ENCODE measurements at regions not wholly inside any gene's neighbourhood (a gene's known extent, or its start where the extent isn't known, plus 50 kb on each side); places are given as distances from the start of the nearest gene placed in this dataset.

- no peak for DNase-seq (ENCODE audit: low read depth)
These were observed 362.1 kb downstream of the EFNB2 start for GRCh38 chr13:106173346-106173745.

- DNase-seq (ENCODE audit: low read depth): no peak
These were observed 363.1 kb downstream of the EFNB2 start for GRCh38 chr13:106172176-106172905.

- no peak for DNase-seq (ENCODE audit: low read depth)
These were observed 372.0 kb downstream of the EFNB2 start for GRCh38 chr13:106163426-106163825.

- no peak for DNase-seq (ENCODE audit: low read depth)
These were observed 374.3 kb downstream of the EFNB2 start for GRCh38 chr13:106161146-106161545.

- no peak for DNase-seq (ENCODE audit: low read depth)
These were observed 375.9 kb downstream of the EFNB2 start for GRCh38 chr13:106159295-106160195.

- DNase-seq (ENCODE audit: low read depth): no peak
These were observed 379.0 kb downstream of the EFNB2 start for GRCh38 chr13:106156468-106156867.

- DNase-seq (ENCODE audit: low read depth): no peak
These were observed 380.1 kb downstream of the EFNB2 start for GRCh38 chr13:106155411-106155810.

- no peak for DNase-seq (ENCODE audit: low read depth)
These were observed 381.6 kb downstream of the EFNB2 start for GRCh38 chr13:106153876-106154275.

GRCh38 chr13:106153041-106153440 is 382.4 kb downstream of the EFNB2 start:
- no peak for DNase-seq (ENCODE audit: low read depth)

- DNase-seq (ENCODE audit: low read depth): no peak
These were observed 383.4 kb downstream of the EFNB2 start for GRCh38 chr13:106152047-106152446.

GRCh38 chr13:106151056-106151699 is 384.3 kb downstream of the EFNB2 start:
- no peak for DNase-seq (ENCODE audit: low read depth)

- no peak for DNase-seq (ENCODE audit: low read depth)
These were observed 389.2 kb downstream of the EFNB2 start for GRCh38 chr13:106145997-106146864.

- no peak for DNase-seq (ENCODE audit: low read depth)
These were observed 390.4 kb downstream of the EFNB2 start for GRCh38 chr13:106145070-106145469.

- DNase-seq (ENCODE audit: low read depth): no peak
These were observed 391.3 kb downstream of the EFNB2 start for GRCh38 chr13:106143930-106144709.

- DNase-seq (ENCODE audit: low read depth): no peak
These were observed 392.1 kb downstream of the EFNB2 start for GRCh38 chr13:106143392-106143791.

- DNase-seq (ENCODE audit: low read depth): no peak
These were observed 395.0 kb downstream of the EFNB2 start for GRCh38 chr13:106140476-106140875.

GRCh38 chr13:106139942-106140341 is 395.5 kb downstream of the EFNB2 start:
- no peak for DNase-seq (ENCODE audit: low read depth)

GRCh38 chr13:106139377-106139776 is 396.1 kb downstream of the EFNB2 start:
- no peak for DNase-seq (ENCODE audit: low read depth)

- no peak for DNase-seq (ENCODE audit: low read depth)
These were observed 396.8 kb downstream of the EFNB2 start for GRCh38 chr13:106138620-106139019.

- no peak for DNase-seq (ENCODE audit: low read depth)
These were observed 402.4 kb downstream of the EFNB2 start for GRCh38 chr13:106133025-106133424.

GRCh38 chr13:106132216-106132615 is 403.2 kb downstream of the EFNB2 start:
- DNase-seq (ENCODE audit: low read depth): no peak
